Testis (tissue), 2 donors: ENCODE measurements at regions not wholly inside any gene's neighbourhood (a gene's known extent, or its start where the extent isn't known, plus 50 kb on each side); places are given as distances from the start of the nearest gene placed in this dataset.
"Not testable (repeated sequence)": the region's sequence is repeated elsewhere in the genome, so short reads cannot be mapped to it uniquely, and the experiment has no call there.

Source experiments
- DNase-seq: peaks from one replicate; pipeline ENCODE4 v3.0.0-alpha.2; 2019
- H3K27ac ChIP-seq, 2 donors: fragments of 200-600 bp; sonication (generic); one replicate each; pipeline ENCODE4 v1.5.1; 2019
- H3K27me3 ChIP-seq: fragments of 200-600 bp; sonication (generic); one replicate; pipeline ENCODE4 v1.5.1; 2019
- H3K36me3 ChIP-seq: fragments of 200-600 bp; sonication (generic); one replicate; pipeline ENCODE4 v1.5.1; 2017; ENCODE audit warnings: low read depth; ENCODE audit errors: missing control alignments
- H3K4me1 ChIP-seq: fragments of 200-600 bp; sonication (generic); one replicate; pipeline ENCODE4 v1.5.1; 2019
- H3K4me3 ChIP-seq, 2 donors: fragments of 200-600 bp; sonication (generic); one replicate each; pipeline ENCODE4 v1.5.1; 2017 to 2019
- H3K9me3 ChIP-seq: fragments of 200-600 bp; sonication (generic); one replicate; pipeline ENCODE4 v1.5.1; 2017
- CTCF ChIP-seq, 3 experiments: fragments of 450-650 bp in 2 of 3; fragments of 200-600 bp in 1 of 3; sonication (generic) in 1 of 3; IDR thresholded peaks; one replicate each; pipeline ENCODE4 v1.5.1; 2016 to 2019; ENCODE audit warnings: antibody characterized with exemption in 3 of 3, mild to moderate bottlenecking in 2 of 3, moderate library complexity in 1 of 3
- POLR2A ChIP-seq: fragments of 450-650 bp; IDR thresholded peaks from one replicate; pipeline ENCODE4 v1.6.1; 2017; ENCODE audit warnings: antibody characterized with exemption, mild to moderate bottlenecking, moderate library complexity
- WGBS, 2 donors: methylation state at CpG; one replicate each; pipeline ENCODE4 v1.1.5; 2018; 5-methylcytosine and 5-hydroxymethylcytosine counted together
- intact Hi-C: fragments of 100-400 bp; cut with DNase I; formaldehyde crosslinking; loops from one replicate; pipeline ENCODE4 v1.15.1; 2023; ENCODE audit warnings: low total_unique reads

GRCh38 chr17:15864061-15864460 is 80.9 kb upstream of the ADORA2B start:
- WGBS, 2 donors = 84 to 89% methylated on average over 4 of the region's 4 CpGs
- H3K4me1 ChIP-seq, H3K27me3 ChIP-seq, H3K27ac ChIP-seq, H3K36me3 ChIP-seq, DNase-seq, H3K9me3 ChIP-seq, intact Hi-C loops, H3K4me3 ChIP-seq: not testable (repeated sequence)

- H3K36me3 ChIP-seq, H3K4me1 ChIP-seq, H3K4me3 ChIP-seq, H3K9me3 ChIP-seq, H3K27me3 ChIP-seq, intact Hi-C loops, H3K27ac ChIP-seq, DNase-seq: not testable (repeated sequence)
- WGBS, 2 donors = 60 to 67% methylated on average over 4 of the region's 4 CpGs
These were observed 80.5 kb upstream of the ADORA2B start for GRCh38 chr17:15864472-15864871.

- 89 to 97% methylated on average over 3 of the region's 3 CpGs for WGBS, 2 donors
- H3K27me3 ChIP-seq, H3K4me3 ChIP-seq, H3K36me3 ChIP-seq, H3K27ac ChIP-seq, intact Hi-C loops, H3K4me1 ChIP-seq, H3K9me3 ChIP-seq, DNase-seq: not testable (repeated sequence)
These were observed 78.9 kb upstream of the ADORA2B start for GRCh38 chr17:15866015-15866414.

GRCh38 chr17:15867331-15867730 is 77.6 kb upstream of the ADORA2B start:
- intact Hi-C loops, H3K27ac ChIP-seq, H3K27me3 ChIP-seq, H3K4me3 ChIP-seq, H3K9me3 ChIP-seq, H3K4me1 ChIP-seq, DNase-seq, H3K36me3 ChIP-seq: not testable (repeated sequence)
- WGBS, 2 donors = 80 to 84% methylated on average over 1 to 20 of the region's 31 CpGs

- H3K27ac ChIP-seq = not testable (repeated sequence)
These were observed 75.1 kb upstream of the ADORA2B start for GRCh38 chr17:15869868-15870267.

GRCh38 chr17:15872677-15873076 is 72.3 kb upstream of the ADORA2B start:
- H3K27ac ChIP-seq, DNase-seq, intact Hi-C loops, H3K36me3 ChIP-seq, H3K9me3 ChIP-seq, H3K4me1 ChIP-seq, H3K27me3 ChIP-seq, H3K4me3 ChIP-seq: not testable (repeated sequence)
- 88 to 93% methylated on average over 4 of the region's 4 CpGs for WGBS, 2 donors

More at GRCh38 chr17:15869868-15870267, 75.1 kb upstream of the ADORA2B start:
- intact Hi-C loops, H3K36me3 ChIP-seq, H3K9me3 ChIP-seq, H3K27me3 ChIP-seq, H3K4me1 ChIP-seq, DNase-seq, H3K4me3 ChIP-seq: not testable (repeated sequence)
- 80% methylated on average over 1 of the region's 2 CpGs; no CpG with 5 or more reads in 1 of the 2 donors for WGBS, 2 donors

- H3K4me1 ChIP-seq, H3K27me3 ChIP-seq, H3K9me3 ChIP-seq, DNase-seq, intact Hi-C loops, H3K36me3 ChIP-seq, H3K27ac ChIP-seq, H3K4me3 ChIP-seq: not testable (repeated sequence)
- WGBS, 2 donors = 83 to 88% methylated on average over 7 of the region's 7 CpGs
These were observed 66.9 kb upstream of the ADORA2B start for GRCh38 chr17:15877882-15878500.

GRCh38 chr17:15882058-15882720 is 62.7 kb upstream of the ADORA2B start:
- Histone ChIP-seq H3K27ac (no peak overlapping the region), H3K4me1 (no peaks in the 10 kb centered on the region), H3K9me3 (no peaks in the 10 kb centered on the region), H3K4me3 (no peak overlapping the region), H3K36me3 (no peaks in the 10 kb centered on the region), H3K27me3 (no peaks in the 10 kb centered on the region)
- intact Hi-C loops = no loop called here
- TF ChIP-seq POLR2A = no peak
- TF ChIP-seq CTCF (IDR thresholded peaks at IDR 0.05) = no peak
- no peak for DNase-seq
- WGBS, 2 donors = 81 to 87% methylated on average over 8 of the region's 8 CpGs
